ENCODE measurements at regions not wholly inside any gene's neighbourhood (a gene's known extent, or its start where the extent isn't known, plus 50 kb on each side); places are given as distances from the start of the nearest gene placed in this dataset.

DNA sequence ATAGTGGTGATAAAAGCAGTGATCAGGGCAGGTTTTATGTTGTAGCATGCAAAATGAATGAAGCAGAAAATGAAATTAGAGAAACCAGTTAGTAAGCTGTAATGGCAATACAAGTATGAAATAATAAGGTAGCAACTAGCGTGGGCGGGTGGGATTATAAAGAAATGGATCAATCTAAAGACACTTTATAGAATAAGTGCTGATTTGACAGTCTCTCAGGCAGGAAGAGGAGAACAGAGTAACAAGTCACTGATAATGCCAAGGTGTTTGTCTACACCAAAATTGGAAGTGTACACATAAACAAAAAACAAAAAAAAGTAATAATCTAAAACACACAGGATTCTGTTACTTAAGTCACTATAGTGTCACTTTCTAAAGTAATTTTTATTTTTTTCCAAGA lies 51.0 kb upstream of the PCBP1 start:
- DNase-seq (ENCODE audit: low read depth in 4 of 4, low spot score in 3 of 4) = no peak

DNA sequence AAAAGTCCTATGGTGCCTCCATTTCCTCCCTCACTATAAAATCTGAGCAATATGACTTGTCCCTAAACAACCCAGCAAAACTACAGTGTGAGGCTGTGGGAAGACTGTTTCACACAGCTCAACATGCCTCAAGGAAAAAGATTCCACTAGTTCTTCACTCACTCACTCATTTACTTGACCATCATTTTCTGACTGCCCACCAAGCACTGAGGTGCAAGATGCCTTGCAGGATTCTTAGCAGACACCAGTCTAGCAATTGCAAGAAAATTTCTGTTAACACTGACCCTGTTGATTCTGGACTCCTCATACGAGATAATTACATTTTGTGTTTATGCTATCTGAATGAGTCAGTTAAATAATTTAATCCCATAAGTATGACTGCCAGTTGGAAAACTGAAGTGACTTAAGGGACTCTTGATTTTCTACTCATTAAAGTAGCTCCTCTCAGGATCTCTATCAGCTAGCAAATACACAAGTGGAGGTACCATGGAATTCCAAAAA lies 51.9 kb upstream of the PCBP1 start:
- DNase-seq (ENCODE audit: low read depth in 4 of 4, low spot score in 3 of 4) = no peak

DNA sequence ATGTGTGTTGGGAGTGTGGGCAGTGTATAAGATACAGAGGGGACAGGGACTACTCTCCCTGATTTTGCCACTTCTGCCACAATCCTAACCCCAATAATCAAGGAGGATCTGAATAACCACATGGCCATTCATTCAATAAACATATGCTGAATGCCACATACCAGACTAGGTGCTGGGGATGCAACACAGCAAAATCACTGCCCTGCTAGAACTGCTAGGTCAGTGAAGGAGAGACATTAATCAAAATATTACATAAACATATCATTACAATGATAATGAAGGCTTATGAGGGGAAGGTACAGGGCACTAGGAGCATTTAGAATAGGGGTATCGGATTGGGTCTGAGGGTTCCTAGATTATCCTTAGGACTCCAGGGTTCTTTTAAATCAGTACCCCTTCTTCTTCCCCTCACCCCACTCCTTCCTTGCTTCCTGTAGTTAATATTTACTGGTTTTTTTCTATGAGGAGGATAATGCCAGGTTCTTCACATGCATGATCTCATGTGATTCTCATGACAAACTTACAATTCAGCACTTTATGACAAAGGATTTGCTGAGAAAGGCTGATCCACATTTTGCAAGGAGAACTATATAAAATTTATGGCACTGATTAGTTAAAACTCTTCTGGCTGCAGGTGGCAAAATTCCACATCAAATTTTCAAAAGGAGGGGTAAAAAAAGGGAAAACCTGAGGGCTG lies 56.4 kb upstream of the PCBP1 start:
- DNase-seq (ENCODE audit: low read depth in 4 of 4, low spot score in 3 of 4) = no peak

DNA sequence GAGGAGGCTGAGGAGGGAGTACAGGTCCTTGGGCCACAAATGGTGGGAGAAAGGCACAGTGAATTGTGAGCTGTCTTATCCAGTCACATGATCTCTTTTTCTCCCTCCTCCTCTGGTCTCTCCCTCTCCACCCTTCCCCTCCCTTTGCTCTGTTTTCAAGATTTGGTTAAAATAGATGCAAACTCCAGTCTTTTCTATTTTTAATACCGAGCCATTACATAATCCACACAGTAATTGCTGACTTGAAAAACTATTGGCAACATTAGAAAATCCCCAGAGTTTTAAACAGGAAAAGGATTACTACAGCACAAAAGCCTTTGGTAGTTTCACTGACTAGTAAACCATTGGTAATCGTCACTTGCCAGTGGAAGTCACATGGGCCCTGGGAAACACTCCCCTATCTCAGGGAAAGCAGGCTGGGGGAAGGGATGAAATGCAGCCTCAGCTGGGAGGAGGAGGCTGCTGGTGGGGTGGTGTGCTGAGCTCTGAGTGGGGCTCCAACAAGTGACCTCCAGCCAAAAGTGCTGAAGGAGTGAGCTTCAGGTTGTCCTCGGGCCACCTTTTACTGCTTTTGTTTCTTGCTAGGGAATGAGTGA lies 57.4 kb upstream of the PCBP1 start:
- peak in 3 of 4 donors; percentile 18 to 36 (median 23) for DNase-seq (ENCODE audit: low read depth in 4 of 4, low spot score in 3 of 4)

DNA sequence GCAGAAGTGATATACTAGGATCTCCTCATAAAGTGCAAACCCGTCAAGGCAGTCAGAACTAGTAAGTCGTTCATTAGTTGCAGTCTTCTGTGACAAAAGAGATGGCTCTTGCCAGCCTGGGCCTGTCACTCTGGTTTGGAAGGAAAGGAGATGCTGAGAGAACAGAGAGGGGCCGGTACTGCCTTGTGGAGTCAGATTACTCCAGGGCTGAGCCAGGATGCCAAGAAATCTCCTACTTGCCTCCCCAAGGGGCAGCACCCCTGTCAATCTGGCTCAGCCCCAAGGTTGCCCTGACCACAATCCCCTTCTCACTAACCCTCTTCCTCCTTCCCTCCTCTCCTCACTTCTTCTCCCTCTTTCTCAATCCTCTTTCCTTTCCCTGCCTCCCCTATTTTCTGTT lies 62.9 kb upstream of the ASPRV1 start:
- no peak for DNase-seq (ENCODE audit: low read depth in 4 of 4, low spot score in 3 of 4)

DNA sequence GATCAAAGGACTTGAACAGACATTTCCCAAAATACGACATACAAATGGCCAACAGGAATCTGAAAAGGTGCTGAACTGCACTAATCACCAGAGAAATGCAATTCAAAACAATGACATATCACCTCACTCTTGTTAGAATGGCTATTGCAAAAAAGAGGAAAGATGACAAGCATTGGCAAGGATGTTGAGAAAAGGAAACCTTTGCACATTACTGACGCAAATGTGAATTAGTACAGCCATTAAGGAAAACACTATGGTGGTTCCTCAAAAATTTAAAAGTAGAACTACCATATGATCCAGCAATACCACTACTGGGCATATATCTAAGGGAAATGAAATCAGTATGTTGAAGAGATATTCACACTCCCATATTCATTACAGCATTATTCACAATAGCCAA lies 57.7 kb upstream of the ASPRV1 start:
- DNase-seq (ENCODE audit: low read depth in 4 of 4, low spot score in 3 of 4) = no peak

DNA sequence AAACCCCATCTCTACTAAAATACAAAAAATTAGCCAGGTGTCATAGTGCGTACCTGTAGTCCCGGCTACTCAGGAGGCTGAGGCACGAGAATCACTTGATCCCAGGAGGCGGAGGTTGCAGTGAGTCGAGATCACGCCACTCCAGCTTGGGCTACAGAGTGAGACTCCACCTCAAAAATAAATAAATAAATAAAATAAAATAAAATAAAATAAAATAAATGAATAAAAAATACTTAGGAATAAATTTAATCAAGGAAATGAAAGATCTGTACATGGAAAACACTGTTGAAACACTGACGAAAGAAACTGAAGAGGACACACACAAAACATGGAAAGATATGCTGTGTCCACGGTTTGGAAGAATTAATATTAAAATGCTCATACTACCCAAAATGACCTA lies 56.5 kb upstream of the ASPRV1 start:
- DNase-seq (ENCODE audit: low read depth in 4 of 4, low spot score in 3 of 4) = no peak

DNA sequence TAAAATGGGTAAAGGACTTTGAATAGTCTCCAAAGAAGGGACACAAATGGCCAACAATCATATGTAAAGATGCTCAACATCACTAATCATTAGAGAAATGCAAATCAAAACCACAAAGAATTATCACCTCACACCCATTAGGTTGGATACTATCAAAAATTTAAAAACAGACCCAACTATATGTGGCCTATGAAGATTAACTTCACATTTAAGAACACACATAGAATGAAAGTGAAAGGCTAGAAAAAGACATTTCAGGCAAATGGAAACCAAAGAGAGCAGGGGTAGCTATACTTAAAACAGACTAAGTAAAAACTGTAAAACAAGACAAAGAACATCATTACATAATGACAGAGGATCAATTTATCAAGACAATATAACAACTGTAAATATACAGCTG lies 53.5 kb upstream of the ASPRV1 start:
- no peak for DNase-seq (ENCODE audit: low read depth in 4 of 4, low spot score in 3 of 4)

DNA sequence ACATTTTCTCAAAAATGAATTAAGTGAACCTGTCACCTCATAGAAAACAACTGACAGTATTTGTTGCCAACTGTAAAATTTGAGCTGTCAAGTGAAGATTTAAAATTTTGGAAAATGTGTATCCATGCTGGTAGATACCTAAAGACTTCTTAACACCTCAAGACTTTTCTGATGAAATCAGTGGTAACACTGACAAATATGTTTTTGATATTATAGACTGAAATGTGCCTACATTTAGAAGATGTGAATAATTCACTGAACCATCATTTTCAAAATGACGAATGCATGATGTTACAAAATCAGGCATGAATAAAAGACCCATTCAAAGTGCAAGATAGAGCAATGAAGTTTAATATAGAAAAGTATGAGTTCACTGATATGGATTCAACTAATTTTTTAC lies 51.5 kb upstream of the ASPRV1 start:
- DNase-seq (ENCODE audit: low read depth in 4 of 4, low spot score in 3 of 4) = no peak

DNA sequence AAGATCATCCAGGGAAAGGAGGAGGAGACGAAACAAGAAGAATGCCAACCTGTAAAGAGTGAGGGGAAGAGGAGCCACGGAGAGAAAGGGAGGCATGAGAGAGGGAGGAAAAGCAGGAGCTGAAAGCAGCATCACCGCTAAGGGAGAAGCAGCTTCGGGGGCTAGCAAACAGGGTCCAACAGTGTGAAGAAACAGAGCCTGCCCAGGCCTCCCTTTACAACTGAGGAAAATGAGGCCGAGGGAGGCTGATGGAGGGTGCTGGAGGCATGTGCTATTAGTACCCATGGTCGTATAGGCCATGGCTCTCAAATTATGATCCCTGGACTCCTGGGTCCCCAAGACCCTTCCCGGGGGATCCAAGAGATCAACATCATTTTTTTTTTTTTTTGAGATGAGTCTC lies 50.4 kb upstream of the ASPRV1 start:
- no peak for DNase-seq (ENCODE audit: low read depth in 4 of 4, low spot score in 3 of 4)

DNA sequence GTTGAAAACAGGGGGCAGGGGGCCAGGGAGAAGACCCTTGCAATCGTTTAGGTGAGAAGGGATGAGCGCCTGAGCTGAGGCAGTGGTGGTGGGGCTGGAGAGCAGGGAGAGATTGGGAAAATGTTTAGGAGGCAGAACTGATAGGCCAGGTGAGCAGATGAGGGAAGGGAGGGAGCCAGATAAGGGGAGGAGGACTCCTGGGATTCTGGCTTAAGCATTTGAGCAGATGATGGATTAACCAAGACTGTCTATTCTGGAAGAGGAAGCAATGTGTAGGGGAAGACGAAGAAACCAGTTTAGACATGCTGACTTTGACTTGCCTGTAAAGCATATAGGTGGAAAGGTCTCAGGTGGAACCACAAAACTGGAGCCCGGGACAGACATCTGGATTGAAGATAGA lies 49.9 kb upstream of the ASPRV1 start:
- no peak for DNase-seq (ENCODE audit: low read depth in 4 of 4, low spot score in 3 of 4)

All from right renal pelvis (tissue), 4 donors.